ENCODE measurements at regions not wholly inside any gene's neighbourhood (a gene's known extent, or its start where the extent isn't known, plus 50 kb on each side); places are given as distances from the start of the nearest gene placed in this dataset.
A peak's percentile ranks its signal among the peaks of the same experiment; 100 is the strongest.

- ChIA-PET CTCF (interaction anchor here (0.6 to 1.1 kb wide), 3 partner anchors 162 to 668 kb away, joined by 3 read pairs; no protein-coding TSS in a partner anchor), POLR2A (no interaction called here)
- ATAC-seq (no peak), FAIRE-seq (no peak), DNase-seq (ENCODE audit: low read depth in 1 of 2, low spot score in 1 of 2) (no peak)
- Histone ChIP-seq H3K4me3 (no peak overlapping the region), H3K9me3 (no peaks in the 10 kb centered on the region), H3K4me2 (no peak overlapping the region), H3K27ac (no peak overlapping the region), H3K4me1 (no peaks in the 10 kb centered on the region)
- WGBS (ENCODE audit: missing lambda C conversion rate) = 0% methylated on average over 1 of the region's 1 CpG
- TF ChIP-seq RNF2 (IDR thresholded peaks at IDR 0.05; ENCODE audit: borderline replicate concordance, low read depth) (no peak), MAFK (IDR thresholded peaks at IDR 0.05; ENCODE audit: partially characterized antibody) (no peak), RAD21 (conservative IDR thresholded peaks at IDR 0.05 in 1 of 2, IDR thresholded peaks at IDR 0.05 in 1 of 2) (peak; percentile 22 to 40; a peak in 3 of 5 replicates), CHD2 (IDR thresholded peaks at IDR 0.05; ENCODE audit: low read length, partially characterized antibody) (no peak), SREBF2 (IDR thresholded peaks at IDR 0.05) (no peak), SMC3 (IDR thresholded peaks at IDR 0.05) (0 out of 3 replicates have a peak, but pooled peaks have one; percentile 12)
- TF ChIP-seq, protein P1, sequence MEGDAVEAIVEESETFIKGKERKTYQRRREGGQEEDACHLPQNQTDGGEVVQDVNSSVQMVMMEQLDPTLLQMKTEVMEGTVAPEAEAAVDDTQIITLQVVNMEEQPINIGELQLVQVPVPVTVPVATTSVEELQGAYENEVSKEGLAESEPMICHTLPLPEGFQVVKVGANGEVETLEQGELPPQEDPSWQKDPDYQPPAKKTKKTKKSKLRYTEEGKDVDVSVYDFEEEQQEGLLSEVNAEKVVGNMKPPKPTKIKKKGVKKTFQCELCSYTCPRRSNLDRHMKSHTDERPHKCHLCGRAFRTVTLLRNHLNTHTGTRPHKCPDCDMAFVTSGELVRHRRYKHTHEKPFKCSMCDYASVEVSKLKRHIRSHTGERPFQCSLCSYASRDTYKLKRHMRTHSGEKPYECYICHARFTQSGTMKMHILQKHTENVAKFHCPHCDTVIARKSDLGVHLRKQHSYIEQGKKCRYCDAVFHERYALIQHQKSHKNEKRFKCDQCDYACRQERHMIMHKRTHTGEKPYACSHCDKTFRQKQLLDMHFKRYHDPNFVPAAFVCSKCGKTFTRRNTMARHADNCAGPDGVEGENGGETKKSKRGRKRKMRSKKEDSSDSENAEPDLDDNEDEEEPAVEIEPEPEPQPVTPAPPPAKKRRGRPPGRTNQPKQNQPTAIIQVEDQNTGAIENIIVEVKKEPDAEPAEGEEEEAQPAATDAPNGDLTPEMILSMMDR (IDR thresholded peaks at IDR 0.05) = no peak
These were observed 424.9 kb upstream of the ZNF385D start for GRCh38 chr3:22175947-22176346.

- H3K4me2 ChIP-seq = no peak overlapping the region
- TF ChIP-seq ZSCAN20 (CRISPR knock-in tag; IDR thresholded peaks at IDR 0.05) (no peak), SREBF2 (IDR thresholded peaks at IDR 0.05) (no peak), NR3C1 (IDR thresholded peaks at IDR 0.05) (no peak), CHD4 (IDR thresholded peaks at IDR 0.05; ENCODE audit: borderline replicate concordance) (no peak), HDAC2 (IDR thresholded peaks at IDR 0.05) (no peak), E2F6 (IDR thresholded peaks at IDR 0.05; ENCODE audit: borderline replicate concordance, low read depth) (no peak)
- TF ChIP-seq, protein P2, sequence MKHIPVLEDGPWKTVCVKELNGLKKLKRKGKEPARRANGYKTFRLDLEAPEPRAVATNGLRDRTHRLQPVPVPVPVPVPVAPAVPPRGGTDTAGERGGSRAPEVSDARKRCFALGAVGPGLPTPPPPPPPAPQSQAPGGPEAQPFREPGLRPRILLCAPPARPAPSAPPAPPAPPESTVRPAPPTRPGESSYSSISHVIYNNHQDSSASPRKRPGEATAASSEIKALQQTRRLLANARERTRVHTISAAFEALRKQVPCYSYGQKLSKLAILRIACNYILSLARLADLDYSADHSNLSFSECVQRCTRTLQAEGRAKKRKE (CRISPR knock-in tag; IDR thresholded peaks at IDR 0.05; ENCODE audit: low read depth) = no peak
- POLR2A ChIA-PET = no interaction called here
- CTCF ChIA-PET = no interaction called here
- FAIRE-seq = no peak
- H3K4me1 ChIP-seq = no peaks in the 10 kb centered on the region
- DNase-seq (ENCODE audit: low read depth in 1 of 2, low spot score in 1 of 2) = no peak
- no peak for ATAC-seq
- no peaks in the 10 kb centered on the region for H3K9me3 ChIP-seq
- WGBS (ENCODE audit: missing lambda C conversion rate) = 10% methylated on average over 3 of the region's 3 CpGs
- no peak overlapping the region for H3K4me3 ChIP-seq
- no peak overlapping the region for H3K27ac ChIP-seq
These were observed 425.9 kb upstream of the ZNF385D start for GRCh38 chr3:22176911-22177310.

- ATAC-seq (no peak), FAIRE-seq (no peak), DNase-seq (ENCODE audit: low read depth in 1 of 2, low spot score in 1 of 2) (no peak)
- Histone ChIP-seq H3K9me3 (no peaks in the 10 kb centered on the region), H3K27ac (no peak overlapping the region), H3K4me1 (no peaks in the 10 kb centered on the region), H3K4me2 (no peak overlapping the region), H3K4me3 (no peak overlapping the region)
- TF ChIP-seq CHD4 (IDR thresholded peaks at IDR 0.05; ENCODE audit: borderline replicate concordance) (no peak), HOXA7 (CRISPR knock-in tag; IDR thresholded peaks at IDR 0.05) (no peak), MAFK (IDR thresholded peaks at IDR 0.05; ENCODE audit: partially characterized antibody) (no peak), CEBPB (IDR thresholded peaks at IDR 0.05) (no peak), HDAC2 (IDR thresholded peaks at IDR 0.05) (no peak), HES2 (IDR thresholded peaks at IDR 0.05) (no peak), KDM5A (IDR thresholded peaks at IDR 0.05) (no peak), RFX5 (IDR thresholded peaks at IDR 0.05) (no peak), NPAS2 (CRISPR knock-in tag; IDR thresholded peaks at IDR 0.05; ENCODE audit: borderline replicate concordance) (no peak), RCOR1 (IDR thresholded peaks at IDR 0.05; ENCODE audit: low read depth, low read length) (no peak), MAZ (IDR thresholded peaks at IDR 0.05; ENCODE audit: borderline replicate concordance, low read depth, low read length) (no peak), SMC3 (IDR thresholded peaks at IDR 0.05) (no peak), JUN (IDR thresholded peaks at IDR 0.05) (no peak), GATA3 (IDR thresholded peaks at IDR 0.05; ENCODE audit: borderline replicate concordance) (no peak)
- TF ChIP-seq, protein P3, sequence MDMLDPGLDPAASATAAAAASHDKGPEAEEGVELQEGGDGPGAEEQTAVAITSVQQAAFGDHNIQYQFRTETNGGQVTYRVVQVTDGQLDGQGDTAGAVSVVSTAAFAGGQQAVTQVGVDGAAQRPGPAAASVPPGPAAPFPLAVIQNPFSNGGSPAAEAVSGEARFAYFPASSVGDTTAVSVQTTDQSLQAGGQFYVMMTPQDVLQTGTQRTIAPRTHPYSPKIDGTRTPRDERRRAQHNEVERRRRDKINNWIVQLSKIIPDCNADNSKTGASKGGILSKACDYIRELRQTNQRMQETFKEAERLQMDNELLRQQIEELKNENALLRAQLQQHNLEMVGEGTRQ (IDR thresholded peaks at IDR 0.05) = no peak
- CTCF ChIA-PET = no interaction called here
- POLR2A ChIA-PET = no interaction called here
These were observed 438.6 kb upstream of the ZNF385D start for GRCh38 chr3:22189616-22190015.
